B cell (primary cell): ENCODE measurements at regions not wholly inside any gene's neighbourhood (a gene's known extent, or its start where the extent isn't known, plus 50 kb on each side); places are given as distances from the start of the nearest gene placed in this dataset.

Source experiments
- ATAC-seq: fragments of 200-7000 bp; cut with Tn5 transposase; one replicate; pipeline ENCODE4 v1.10.0; 2021; ENCODE audit warnings: low read depth, mild to moderate bottlenecking, moderate number of reproducible peaks, moderate library complexity
- CTCF ChIA-PET: fragments of 350-600 bp; sonication (Branson Sonifier 250); formaldehyde crosslinking; loops from one replicate; lab custom pipeline; 2021; ENCODE audit warnings: antibody characterized with exemption, inconsistent platforms; lab: Charles Lee
- POLR2A ChIA-PET: fragments of 350-600 bp; sonication (Branson Sonifier 250); formaldehyde crosslinking; loops from one replicate; lab custom pipeline; 2021; ENCODE audit warnings: antibody characterized with exemption; lab: Charles Lee
- DNase-seq: peaks from one replicate; pipeline ENCODE4 v3.0.0; 2013
- H2AFZ ChIP-seq: 2 replicates; pipeline ENCODE4 v1.6.1; 2012; ENCODE audit warnings: mild to moderate bottlenecking, low read depth, low read length; ENCODE audit not compliant: insufficient read depth, poor library complexity, severe bottlenecking
- H3K27ac ChIP-seq, 2 donors: 1 replicate in 1 of 2; 2 replicates in 1 of 2; pipeline ENCODE4 v1.5.1; 2012 to 2013; ENCODE audit warnings: low read length in 2 of 2, mild to moderate bottlenecking in 2 of 2, moderate library complexity in 1 of 2
- H3K27me3 ChIP-seq, 4 experiments: fragments of 200-600 bp in 1 of 4; sonication (generic) in 1 of 4; replicated peaks in 1 of 4; 1 replicate in 2 of 4; 2 replicates in 2 of 4; pipeline versions ENCODE4 v1.6.1 to v1.7.0; 2013 to 2016; ENCODE audit warnings: low read length in 3 of 4, mild to moderate bottlenecking in 2 of 4, mixed read lengths in 1 of 4, moderate library complexity in 1 of 4; ENCODE audit not compliant: insufficient read depth in 4 of 4, control insufficient read depth in 3 of 4; ENCODE audit errors: control extremely low read depth in 1 of 4
- H3K36me3 ChIP-seq, 2 experiments: replicated peaks in 1 of 2; 1 replicate in 1 of 2; 2 replicates in 1 of 2; pipeline versions ENCODE4 v1.6.1 to v1.7.1; 2013; ENCODE audit warnings: low read length in 1 of 2; ENCODE audit not compliant: insufficient read depth in 2 of 2, control insufficient read depth in 1 of 2; ENCODE audit errors: control extremely low read depth in 1 of 2, extremely low read depth in 1 of 2
- H3K4me1 ChIP-seq, 2 donors: fragments of 200-600 bp in 1 of 2; sonication (generic) in 1 of 2; 1 replicate in 1 of 2; 2 replicates in 1 of 2; pipeline versions ENCODE4 v1.5.1 to v1.6.1; 2013 to 2017; ENCODE audit warnings: low read length in 2 of 2; ENCODE audit not compliant: control insufficient read depth in 2 of 2, insufficient read depth in 2 of 2
- H3K4me2 ChIP-seq: replicated peaks from 2 replicates; pipeline ENCODE3; 2012; ENCODE audit warnings: mild to moderate bottlenecking, low read depth, low read length; ENCODE audit not compliant: poor library complexity, severe bottlenecking
- H3K4me3 ChIP-seq, 5 experiments: fragments of 200-600 bp in 1 of 5; sonication (generic) in 1 of 5; 1 replicate in 3 of 5; 2 replicates in 2 of 5; pipeline versions ENCODE4 v1.5.1 to v1.7.0; 2011 to 2016; ENCODE audit warnings: low read length in 4 of 5, mild to moderate bottlenecking in 4 of 5, low read depth in 2 of 5, control low read depth in 1 of 5, moderate library complexity in 1 of 5; ENCODE audit not compliant: insufficient read depth in 1 of 5; ENCODE audit errors: control extremely low read depth in 1 of 5, extremely low read depth in 1 of 5
- H3K79me2 ChIP-seq: fragments of 200-600 bp; sonication (generic); one replicate; pipeline ENCODE4 v1.6.0; 2016; ENCODE audit warnings: low read length; ENCODE audit not compliant: control insufficient read depth, insufficient read depth
- H3K9ac ChIP-seq: fragments of 200-600 bp; sonication (generic); 2 replicates; pipeline ENCODE4 v1.6.1; 2017; ENCODE audit warnings: mild to moderate bottlenecking, low read length, moderate library complexity
- H3K9me3 ChIP-seq, 3 donors: one replicate each; pipeline versions ENCODE4 v1.6.1 to v1.7.1; 2013; ENCODE audit warnings: low read length in 2 of 3; ENCODE audit not compliant: control insufficient read depth in 2 of 3, insufficient read depth in 1 of 3; ENCODE audit errors: control extremely low read depth in 1 of 3
- H4K20me1 ChIP-seq: 2 replicates; pipeline ENCODE4 v1.6.0; 2012; ENCODE audit warnings: mild to moderate bottlenecking, low read length; ENCODE audit not compliant: insufficient read depth, control insufficient read depth, poor library complexity, severe bottlenecking
- H3K27ac Mint-ChIP-seq: one replicate; pipeline ENCODE4 v1.8.0; 2021; ENCODE audit warnings: mixed read lengths
- H3K27me3 Mint-ChIP-seq: one replicate; pipeline ENCODE4 v1.8.0; 2021; ENCODE audit warnings: mixed read lengths
- H3K4me1 Mint-ChIP-seq: one replicate; pipeline ENCODE4 v1.8.0; 2021; ENCODE audit warnings: mixed read lengths
- H3K4me3 Mint-ChIP-seq: one replicate; pipeline ENCODE4 v1.8.0; 2021; ENCODE audit warnings: mixed read lengths
- H3K9me3 Mint-ChIP-seq: one replicate; pipeline ENCODE4 v1.8.0; 2022; ENCODE audit warnings: mixed read lengths; ENCODE audit not compliant: insufficient read depth
- EZH2 ChIP-seq: IDR thresholded peaks from 2 replicates; pipeline ENCODE4 v1.6.1; 2012; ENCODE audit warnings: borderline replicate concordance, low read depth, mild to moderate bottlenecking, moderate library complexity, low read length; ENCODE audit not compliant: insufficient read depth, poor library complexity, severe bottlenecking
- WGBS: methylation state at CpG from one replicate; pipeline ENCODE4 v1.1.5; 2013; ENCODE audit warnings: missing lambda C conversion rate; ENCODE audit not compliant: insufficient coverage; 5-methylcytosine and 5-hydroxymethylcytosine counted together
- intact Hi-C: fragments of 100-400 bp; cut with micrococcal nuclease; formaldehyde crosslinking; loops from one replicate; pipeline ENCODE4 v1.10.0; 2022
- TF ChIP-seq, protein P1 (sequence below): fragments of 200-600 bp; IDR thresholded peaks from one replicate; pipeline ENCODE4 v1.8.0; 2022; ENCODE audit warnings: antibody characterized with exemption, mild to moderate bottlenecking

DNA sequence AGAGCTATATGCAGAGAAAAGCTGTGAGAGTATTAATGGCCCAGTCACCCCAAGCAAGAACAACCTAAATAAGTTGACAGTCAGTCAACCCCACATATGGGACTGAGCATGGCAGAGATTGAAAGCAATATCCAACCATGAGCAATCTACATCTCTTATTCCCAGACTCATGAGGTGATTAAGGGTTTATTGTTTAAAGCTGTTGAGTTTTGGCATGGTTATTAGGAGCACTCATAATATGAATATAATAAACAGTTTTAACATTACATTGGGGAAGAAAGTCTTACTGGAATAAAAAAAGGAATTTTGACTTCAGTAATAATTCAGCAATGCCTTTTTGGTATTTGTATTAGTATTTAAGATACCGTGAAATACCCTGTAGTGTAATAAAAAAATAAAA lies 1627.4 kb downstream of the STIM2 start:
- Histone ChIP-seq H4K20me1 (no peaks in the 10 kb centered on the region), H3K27me3 (no peaks in the 10 kb centered on the region), H3K9me3 (no peaks in the 10 kb centered on the region), H2AFZ (no peak overlapping the region), H3K9ac (no peak overlapping the region), H3K27ac (no peak overlapping the region), H3K4me2 (no peak overlapping the region), H3K4me3 (no peak overlapping the region), H3K79me2 (no peaks in the 10 kb centered on the region), H3K36me3 (no peaks in the 10 kb centered on the region), H3K4me1 (no peaks in the 10 kb centered on the region)
- DNase-seq, result no peak
- ATAC-seq, result no peak
- intact Hi-C loops, result no loop called here
- WGBS, result no CpG with 5 or more reads among the region's 1 CpG
- H3K4me3 Mint-ChIP-seq, result no peak overlapping the region
- H3K9me3 Mint-ChIP-seq, result peaks cover 4% of the 10 kb centered on the region
- no peak overlapping the region for H3K27ac Mint-ChIP-seq
- CTCF ChIA-PET, result no interaction called here
- no peaks in the 10 kb centered on the region for H3K27me3 Mint-ChIP-seq
- POLR2A ChIA-PET, result no interaction called here
- TF ChIP-seq, protein P1, sequence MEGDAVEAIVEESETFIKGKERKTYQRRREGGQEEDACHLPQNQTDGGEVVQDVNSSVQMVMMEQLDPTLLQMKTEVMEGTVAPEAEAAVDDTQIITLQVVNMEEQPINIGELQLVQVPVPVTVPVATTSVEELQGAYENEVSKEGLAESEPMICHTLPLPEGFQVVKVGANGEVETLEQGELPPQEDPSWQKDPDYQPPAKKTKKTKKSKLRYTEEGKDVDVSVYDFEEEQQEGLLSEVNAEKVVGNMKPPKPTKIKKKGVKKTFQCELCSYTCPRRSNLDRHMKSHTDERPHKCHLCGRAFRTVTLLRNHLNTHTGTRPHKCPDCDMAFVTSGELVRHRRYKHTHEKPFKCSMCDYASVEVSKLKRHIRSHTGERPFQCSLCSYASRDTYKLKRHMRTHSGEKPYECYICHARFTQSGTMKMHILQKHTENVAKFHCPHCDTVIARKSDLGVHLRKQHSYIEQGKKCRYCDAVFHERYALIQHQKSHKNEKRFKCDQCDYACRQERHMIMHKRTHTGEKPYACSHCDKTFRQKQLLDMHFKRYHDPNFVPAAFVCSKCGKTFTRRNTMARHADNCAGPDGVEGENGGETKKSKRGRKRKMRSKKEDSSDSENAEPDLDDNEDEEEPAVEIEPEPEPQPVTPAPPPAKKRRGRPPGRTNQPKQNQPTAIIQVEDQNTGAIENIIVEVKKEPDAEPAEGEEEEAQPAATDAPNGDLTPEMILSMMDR, result no peak
- TF ChIP-seq EZH2, result no peak
- no peaks in the 10 kb centered on the region for H3K4me1 Mint-ChIP-seq

DNA sequence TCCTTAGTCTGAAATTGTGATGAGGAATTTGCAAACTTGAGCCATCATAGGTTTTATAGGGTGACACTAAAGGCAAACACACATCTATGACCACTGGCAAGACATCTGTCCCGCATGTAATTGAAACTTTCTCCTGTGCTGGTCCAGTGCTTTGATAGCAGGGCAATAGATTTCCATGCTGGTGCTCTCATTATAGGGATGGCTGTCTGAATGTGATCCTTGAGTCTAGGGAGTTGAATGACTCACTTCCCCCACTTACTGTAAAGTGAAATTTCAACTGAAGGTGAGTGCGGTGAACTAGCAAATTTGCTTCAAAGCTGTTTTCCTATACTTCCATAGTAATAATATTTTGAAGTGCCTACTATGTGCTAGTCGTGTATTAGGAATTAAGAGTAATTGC lies 1630.0 kb downstream of the STIM2 start:
- Mint-ChIP-seq H3K4me1 (no peaks in the 10 kb centered on the region), H3K27ac (no peak overlapping the region), H3K9me3 (peaks cover 4% of the 10 kb centered on the region), H3K27me3 (no peaks in the 10 kb centered on the region), H3K4me3 (no peak overlapping the region)
- no peaks in the 10 kb centered on the region for H3K4me1 ChIP-seq
- H2AFZ ChIP-seq, result no peak overlapping the region
- no peak overlapping the region for H3K27ac ChIP-seq
- DNase-seq (no peak), ATAC-seq (no peak)
- CTCF ChIA-PET, result no interaction called here
- no peaks in the 10 kb centered on the region for H4K20me1 ChIP-seq
- no peak overlapping the region for H3K4me3 ChIP-seq
- no CpG with 5 or more reads among the region's 3 CpGs for WGBS
- H3K9me3 ChIP-seq, result no peaks in the 10 kb centered on the region
- H3K79me2 ChIP-seq, result no peaks in the 10 kb centered on the region
- no peak overlapping the region for H3K9ac ChIP-seq
- H3K27me3 ChIP-seq, result no peaks in the 10 kb centered on the region
- no peak overlapping the region for H3K4me2 ChIP-seq
- no peaks in the 10 kb centered on the region for H3K36me3 ChIP-seq
- TF ChIP-seq EZH2, result no peak
- TF ChIP-seq, protein P1, result no peak
- intact Hi-C loops, result no loop called here
- POLR2A ChIA-PET, result no interaction called here
